ENCODE measurements at regions not wholly inside any gene's neighbourhood (a gene's known extent, or its start where the extent isn't known, plus 50 kb on each side); places are given as distances from the start of the nearest gene placed in this dataset.

GRCh38 chrX:74225111-74225510 lies 78.9 kb upstream of the ZCCHC13 start:
- no peak overlapping the region for H3K4me3 ChIP-seq (ENCODE audit: low read length)
- no peak for TF ChIP-seq EZH2phosphoT487 (IDR thresholded peaks at IDR 0.05; ENCODE audit: low read depth)
- no peak for TF ChIP-seq CTCF (IDR thresholded peaks at IDR 0.05; ENCODE audit: low read depth, low read length)
- H2AFZ ChIP-seq (ENCODE audit: low read depth, low read length): no peak overlapping the region
- H3K36me3 ChIP-seq (replicated peaks; ENCODE audit: low read depth, low read length): peaks cover 2% of the 10 kb centered on the region
- H3K79me2 ChIP-seq (ENCODE audit: low read length): no peaks in the 10 kb centered on the region
- H3K4me1 ChIP-seq (ENCODE audit: low read length): no peaks in the 10 kb centered on the region
- H3K27ac ChIP-seq (ENCODE audit: low read length): no peak overlapping the region
- no peaks in the 10 kb centered on the region for H4K20me1 ChIP-seq (ENCODE audit: insufficient read depth, low read length)
- no peak overlapping the region for H3K9ac ChIP-seq (ENCODE audit: low read length)
- H3K9me3 ChIP-seq (ENCODE audit: insufficient read depth, low read length): no peaks in the 10 kb centered on the region
- H3K4me2 ChIP-seq (ENCODE audit: low read length): no peak overlapping the region
- H3K27me3 ChIP-seq (ENCODE audit: low read depth, low read length): no peaks in the 10 kb centered on the region

- Histone ChIP-seq H3K4me3 (ENCODE audit: low read length) (no peak overlapping the region), H3K27me3 (ENCODE audit: low read depth, low read length) (no peaks in the 10 kb centered on the region), H3K27ac (ENCODE audit: low read length) (no peak overlapping the region), H3K4me1 (ENCODE audit: low read length) (peaks cover 10% of the 10 kb centered on the region), H4K20me1 (ENCODE audit: insufficient read depth, low read length) (peaks cover 11% of the 10 kb centered on the region; the same call in 1 of the 2 replicates), H3K9me3 (ENCODE audit: insufficient read depth, low read length) (no peaks in the 10 kb centered on the region), H3K79me2 (ENCODE audit: low read length) (no peaks in the 10 kb centered on the region), H3K4me2 (ENCODE audit: low read length) (no peak overlapping the region), H3K36me3 (replicated peaks; ENCODE audit: low read depth, low read length) (peaks cover 8% of the 10 kb centered on the region), H3K9ac (ENCODE audit: low read length) (no peak overlapping the region), H2AFZ (ENCODE audit: low read depth, low read length) (no peak overlapping the region)
- TF ChIP-seq EZH2phosphoT487 (IDR thresholded peaks at IDR 0.05; ENCODE audit: low read depth): no peak
- TF ChIP-seq CTCF (IDR thresholded peaks at IDR 0.05; ENCODE audit: low read depth, low read length): no peak
Measured at GRCh38 chrX:74220277-74220676, 83.7 kb upstream of the ZCCHC13 start.

GRCh38 chrX:74218895-74219294 lies 85.1 kb upstream of the ZCCHC13 start:
- H3K4me1 ChIP-seq (ENCODE audit: low read length): peaks cover 10% of the 10 kb centered on the region
- H3K9me3 ChIP-seq (ENCODE audit: insufficient read depth, low read length): no peaks in the 10 kb centered on the region
- peaks cover 11% of the 10 kb centered on the region; the same call in 1 of the 2 replicates for H4K20me1 ChIP-seq (ENCODE audit: insufficient read depth, low read length)
- H3K27ac ChIP-seq (ENCODE audit: low read length): no peak overlapping the region
- H3K36me3 ChIP-seq (replicated peaks; ENCODE audit: low read depth, low read length): peaks cover 12% of the 10 kb centered on the region
- no peak overlapping the region for H3K4me3 ChIP-seq (ENCODE audit: low read length)
- H3K27me3 ChIP-seq (ENCODE audit: low read depth, low read length): no peaks in the 10 kb centered on the region
- H3K79me2 ChIP-seq (ENCODE audit: low read length): no peaks in the 10 kb centered on the region
- H3K4me2 ChIP-seq (ENCODE audit: low read length): no peak overlapping the region
- TF ChIP-seq CTCF (IDR thresholded peaks at IDR 0.05; ENCODE audit: low read depth, low read length) (no peak), EZH2phosphoT487 (IDR thresholded peaks at IDR 0.05; ENCODE audit: low read depth) (no peak)
- no peak overlapping the region for H3K9ac ChIP-seq (ENCODE audit: low read length)
- H2AFZ ChIP-seq (ENCODE audit: low read depth, low read length): no peak overlapping the region

DNA sequence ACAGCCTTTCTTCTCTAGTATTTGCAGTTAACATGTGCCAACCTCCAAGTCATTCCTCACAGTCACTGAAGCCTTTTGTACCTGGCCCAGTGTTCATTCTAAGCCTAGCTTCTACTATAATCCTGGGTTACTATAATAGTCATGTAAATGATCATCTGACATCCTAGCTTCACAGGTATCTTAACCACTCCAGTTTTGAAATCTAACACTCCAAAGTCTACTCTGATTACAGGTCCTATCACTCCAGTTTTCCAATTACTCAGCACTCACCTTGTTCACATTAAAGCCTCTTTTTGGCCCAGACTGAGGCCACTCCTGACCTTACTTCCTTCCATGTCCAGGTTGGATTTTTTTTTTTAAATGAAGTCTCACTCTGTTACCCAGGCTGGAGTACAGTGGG lies 87.6 kb upstream of the ZCCHC13 start:
- Histone ChIP-seq H3K4me2 (ENCODE audit: low read length) (no peak overlapping the region), H3K27ac (ENCODE audit: low read length) (no peak overlapping the region), H3K4me1 (ENCODE audit: low read length) (peaks cover 10% of the 10 kb centered on the region), H3K79me2 (ENCODE audit: low read length) (no peaks in the 10 kb centered on the region), H3K4me3 (ENCODE audit: low read length) (no peak overlapping the region), H3K9me3 (ENCODE audit: insufficient read depth, low read length) (no peaks in the 10 kb centered on the region), H2AFZ (ENCODE audit: low read depth, low read length) (no peak overlapping the region), H3K9ac (ENCODE audit: low read length) (no peak overlapping the region), H3K36me3 (replicated peaks; ENCODE audit: low read depth, low read length) (peaks cover 12% of the 10 kb centered on the region), H4K20me1 (ENCODE audit: insufficient read depth, low read length) (peaks cover 11% of the 10 kb centered on the region; the same call in 1 of the 2 replicates), H3K27me3 (ENCODE audit: low read depth, low read length) (no peaks in the 10 kb centered on the region)
- no peak for TF ChIP-seq EZH2phosphoT487 (IDR thresholded peaks at IDR 0.05; ENCODE audit: low read depth)
- no peak for TF ChIP-seq CTCF (IDR thresholded peaks at IDR 0.05; ENCODE audit: low read depth, low read length)

Data from OCI-LY3 (cell line).